ENCODE measurements at regions not wholly inside any gene's neighbourhood (a gene's known extent, or its start where the extent isn't known, plus 50 kb on each side); places are given as distances from the start of the nearest gene placed in this dataset.

GRCh38 chr2:208880171-208880570 lies 473.6 kb downstream of the PTH2R start:
- TF ChIP-seq CTCF (conservative IDR thresholded peaks at IDR 0.05; ENCODE audit: low read length) = no peak
- no peak for TF ChIP-seq EZH2phosphoT487 (IDR thresholded peaks at IDR 0.05; ENCODE audit: borderline replicate concordance)

Data from Loucy (cell line).